OCI-M1 (cell line): ENCODE measurements at regions not wholly inside any gene's neighbourhood (a gene's known extent, or its start where the extent isn't known, plus 50 kb on each side); places are given as distances from the start of the nearest gene placed in this dataset.

Experiments
- DNase-seq: peaks from one replicate; lab custom pipeline; 2025; lab: John Stamatoyannopoulos, UW

GRCh38 chrX:112137276-112137675 is 54.7 kb upstream of the TRPC5 start:
- DNase-seq: no peak
